ENCODE measurements at regions not wholly inside any gene's neighbourhood (a gene's known extent, or its start where the extent isn't known, plus 50 kb on each side); places are given as distances from the start of the nearest gene placed in this dataset.

GRCh38 chrX:28351801-28352200, 235.4 kb upstream of the IL1RAPL1 start:
- Histone ChIP-seq H3K9me3 (no peaks in the 10 kb centered on the region), H3K27me3 (no peaks in the 10 kb centered on the region), H3K4me3 (no peak overlapping the region), H3K4me1 (ENCODE audit: insufficient read depth) (no peaks in the 10 kb centered on the region), H3K27ac (no peak overlapping the region), H3K36me3 (no peaks in the 10 kb centered on the region)
- no peak for TF ChIP-seq EP300 (IDR thresholded peaks at IDR 0.05)
- no peak for TF ChIP-seq POLR2A (IDR thresholded peaks at IDR 0.05)
- TF ChIP-seq CTCF (IDR thresholded peaks at IDR 0.05) = no peak
- intact Hi-C loops (cut with DNase I) = no loop called here
- DNase-seq = no peak
- WGBS, 3 donors = 20 to 29% (median 21%) methylated on average over 3 of the region's 3 CpGs

DNA sequence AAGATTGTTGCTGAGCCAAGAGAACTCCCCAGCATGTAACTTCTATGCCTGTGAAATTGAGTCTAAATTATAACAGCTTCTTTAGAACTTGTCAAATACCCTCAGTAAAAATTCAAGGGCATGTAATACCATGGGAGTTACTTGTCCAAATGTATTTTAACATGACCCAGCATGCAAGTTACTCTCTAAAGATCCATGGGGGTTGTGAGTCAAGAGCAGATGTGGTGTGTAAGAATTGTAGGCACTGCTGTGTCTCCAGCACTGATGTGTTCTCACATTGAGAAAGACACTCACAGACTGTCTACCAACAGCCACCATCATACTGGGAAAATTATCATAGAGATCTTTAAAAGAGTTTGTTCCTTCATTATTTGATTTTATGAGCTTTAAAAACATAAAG, 237.4 kb upstream of the IL1RAPL1 start:
- no peak for DNase-seq
- Histone ChIP-seq H3K4me3 (no peak overlapping the region), H3K36me3 (no peaks in the 10 kb centered on the region), H3K27ac (no peak overlapping the region), H3K27me3 (no peaks in the 10 kb centered on the region), H3K9me3 (no peaks in the 10 kb centered on the region), H3K4me1 (ENCODE audit: insufficient read depth) (no peaks in the 10 kb centered on the region)
- intact Hi-C loops (cut with DNase I) = no loop called here
- TF ChIP-seq POLR2A (IDR thresholded peaks at IDR 0.05) = no peak
- no peak for TF ChIP-seq CTCF (IDR thresholded peaks at IDR 0.05)
- no peak for TF ChIP-seq EP300 (IDR thresholded peaks at IDR 0.05)

DNA sequence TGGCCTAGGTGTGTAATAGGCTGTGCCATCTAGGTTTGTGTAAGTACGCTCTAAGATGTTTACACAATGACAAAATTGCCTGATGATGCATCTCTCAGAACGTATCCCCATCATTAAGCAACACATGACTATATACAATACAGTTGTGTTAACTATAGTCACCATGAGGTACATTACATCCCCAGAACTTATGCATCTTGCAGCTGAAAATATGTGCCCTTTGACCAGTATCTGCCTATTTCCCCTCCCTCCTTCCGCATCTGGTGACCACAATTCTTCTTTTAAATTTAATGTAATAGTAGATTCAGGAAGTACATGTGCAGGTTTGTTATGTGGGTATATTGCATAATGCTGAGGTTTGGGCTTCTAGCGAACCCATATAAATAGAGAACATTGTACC, 239.8 kb upstream of the IL1RAPL1 start:
- intact Hi-C loops (cut with DNase I) = no loop called here
- DNase-seq = no peak
- 77 to 83% (median 82%) methylated on average over 4 of the region's 4 CpGs for WGBS, 3 donors
- Histone ChIP-seq H3K27me3 (no peaks in the 10 kb centered on the region), H3K4me1 (ENCODE audit: insufficient read depth) (no peaks in the 10 kb centered on the region), H3K27ac (no peak overlapping the region), H3K9me3 (no peaks in the 10 kb centered on the region), H3K4me3 (no peak overlapping the region), H3K36me3 (no peaks in the 10 kb centered on the region)
- TF ChIP-seq CTCF (IDR thresholded peaks at IDR 0.05) = no peak

GRCh38 chrX:28329156-28329555, 258.1 kb upstream of the IL1RAPL1 start:
- no peaks in the 10 kb centered on the region for H3K4me1 ChIP-seq (ENCODE audit: insufficient read depth)
- H3K27me3 ChIP-seq = no peaks in the 10 kb centered on the region
- DNase-seq = no peak
- H3K27ac ChIP-seq = no peak overlapping the region
- intact Hi-C loops (cut with DNase I) = no loop called here
- WGBS, 3 donors = 18 to 35% (median 18%) methylated on average over 3 of the region's 3 CpGs
- H3K4me3 ChIP-seq = no peak overlapping the region
- H3K9me3 ChIP-seq = no peaks in the 10 kb centered on the region
- no peaks in the 10 kb centered on the region for H3K36me3 ChIP-seq
- TF ChIP-seq EP300 (IDR thresholded peaks at IDR 0.05) (no peak), CTCF (IDR thresholded peaks at IDR 0.05) (no peak), POLR2A (IDR thresholded peaks at IDR 0.05) (no peak)

- Histone ChIP-seq H3K9me3 (no peaks in the 10 kb centered on the region), H3K27ac (no peak overlapping the region), H3K27me3 (no peaks in the 10 kb centered on the region), H3K36me3 (no peaks in the 10 kb centered on the region), H3K4me1 (ENCODE audit: insufficient read depth) (no peaks in the 10 kb centered on the region), H3K4me3 (no peak overlapping the region)
- intact Hi-C loops (cut with DNase I) = no loop called here
- TF ChIP-seq CTCF (IDR thresholded peaks at IDR 0.05) (no peak), EP300 (IDR thresholded peaks at IDR 0.05) (no peak), POLR2A (IDR thresholded peaks at IDR 0.05) (no peak)
- WGBS, 3 donors = 59 to 65% (median 64%) methylated on average over 5 of the region's 5 CpGs
- no peak for DNase-seq
These were observed 262.9 kb upstream of the IL1RAPL1 start for GRCh38 chrX:28324321-28324721.

Data from ovary (tissue), 7 donors.